H1 (cell line): ENCODE measurements at regions not wholly inside any gene's neighbourhood (a gene's known extent, or its start where the extent isn't known, plus 50 kb on each side); places are given as distances from the start of the nearest gene placed in this dataset.

Experiments
- CTCF ChIA-PET: fragments of 300-600 bp; sonication (Branson Sonifier 250); formaldehyde crosslinking; loops from one replicate; lab custom pipeline; 2021; ENCODE audit not compliant: partially characterized antibody; lab: Charles Lee
- POLR2A ChIA-PET: fragments of 300-600 bp; sonication (Branson Sonifier 250); formaldehyde crosslinking; loops from one replicate; lab custom pipeline; 2021; ENCODE audit warnings: inconsistent platforms; ENCODE audit not compliant: partially characterized antibody; lab: Charles Lee
- DNase-seq, 2 experiments: peaks; one replicate each; pipeline versions ENCODE4 v3.0.0 to v3.0.0-alpha.2; 2010 to 2022; ENCODE audit warnings: low spot score in 2 of 2, low read depth in 1 of 2, mixed read lengths in 1 of 2
- FAIRE-seq: peaks from 2 replicates; lab custom pipeline; 2011; peaks lifted over from hg19 to GRCh38; lab: Jason Lieb, UNC
- H2AFZ ChIP-seq: 2 replicates; pipeline ENCODE4 v1.8.1; 2012; ENCODE audit warnings: low read length, inconsistent platforms
- H2AK5ac ChIP-seq: 2 replicates; pipeline ENCODE4 v1.6.1; 2013; ENCODE audit warnings: low read depth, low read length
- H2BK120ac ChIP-seq: replicated peaks from 2 replicates; pipeline ENCODE3; 2013; ENCODE audit warnings: low read depth, low read length, inconsistent platforms
- H2BK12ac ChIP-seq: 2 replicates; pipeline ENCODE4 v1.6.1; 2013; ENCODE audit warnings: low read depth, low read length
- H2BK15ac ChIP-seq: 2 replicates; pipeline ENCODE4 v1.6.1; 2013; ENCODE audit warnings: low read length
- H2BK20ac ChIP-seq: 2 replicates; pipeline ENCODE4 v1.6.1; 2013; ENCODE audit warnings: low read length
- H2BK5ac ChIP-seq: 2 replicates; pipeline ENCODE4 v1.6.1; 2013; ENCODE audit warnings: low read depth, low read length
- H3K14ac ChIP-seq: 2 replicates; pipeline ENCODE4 v1.6.1; 2013; ENCODE audit warnings: inconsistent platforms; ENCODE audit not compliant: insufficient read length
- H3K18ac ChIP-seq: 2 replicates; pipeline ENCODE4 v1.6.1; 2013; ENCODE audit warnings: low read length; ENCODE audit errors: extremely low read depth
- H3K23ac ChIP-seq: 2 replicates; pipeline ENCODE4 v1.6.1; 2013; ENCODE audit warnings: inconsistent platforms; ENCODE audit not compliant: insufficient read length
- H3K23me2 ChIP-seq: 2 replicates; pipeline ENCODE4 v1.6.1; 2013; ENCODE audit warnings: low read depth, low read length
- H3K27ac ChIP-seq: 2 replicates; pipeline ENCODE4 v1.6.1; 2011; ENCODE audit warnings: low read depth, low read length, inconsistent platforms
- H3K27me3 ChIP-seq, 4 experiments: replicated peaks in 1 of 4; 1 replicate in 1 of 4; 2 replicates in 3 of 4; pipeline versions ENCODE4 v1.6.1 to v1.8.1; 2011 to 2013; ENCODE audit warnings: low read length in 3 of 4, mild to moderate bottlenecking in 3 of 4, inconsistent platforms in 2 of 4, mixed read lengths in 2 of 4, moderate library complexity in 1 of 4; ENCODE audit not compliant: control insufficient read depth in 3 of 4, insufficient read depth in 3 of 4; ENCODE audit errors: extremely low read depth in 1 of 4
- H3K36me3 ChIP-seq, 4 experiments: 2 replicates each; pipeline versions ENCODE4 v1.6.1 to v1.8.1; 2011 to 2013; ENCODE audit warnings: mild to moderate bottlenecking in 4 of 4, low read length in 3 of 4, moderate library complexity in 2 of 4, control low read depth in 1 of 4, inconsistent platforms in 1 of 4; ENCODE audit not compliant: insufficient read depth in 4 of 4, control insufficient read depth in 2 of 4
- H3K4ac ChIP-seq: replicated peaks from 2 replicates; pipeline ENCODE3; 2013; ENCODE audit warnings: low read length, low read depth, mixed read lengths, inconsistent platforms; ENCODE audit not compliant: insufficient read length
- H3K4me1 ChIP-seq, 4 experiments: replicated peaks in 1 of 4; 1 replicate in 1 of 4; 2 replicates in 3 of 4; pipeline versions ENCODE4 v1.6.1 to v1.8.1; 2011 to 2013; ENCODE audit warnings: low read length in 3 of 4, inconsistent platforms in 2 of 4, mixed read lengths in 1 of 4; ENCODE audit not compliant: insufficient read depth in 4 of 4, control insufficient read depth in 3 of 4
- H3K4me2 ChIP-seq, 2 experiments: 2 replicates each; pipeline versions ENCODE4 v1.6.1 to v1.8.1; 2011 to 2013; ENCODE audit warnings: low read depth in 2 of 2, low read length in 2 of 2, control low read depth in 1 of 2, inconsistent platforms in 1 of 2, mild to moderate bottlenecking in 1 of 2; ENCODE audit not compliant: insufficient read depth in 1 of 2
- H3K4me3 ChIP-seq, 4 experiments: fragments of 200-600, 300-600 bp in 1 of 4; sonication (generic), shearing (Covaris generic), sonication (Bioruptor Twin) in 1 of 4; 2 replicates each; pipeline versions ENCODE4 v1.5.1 to v1.8.1; 2011 to 2016; ENCODE audit warnings: low read length in 4 of 4, low read depth in 3 of 4, control low read depth in 2 of 4, inconsistent platforms in 2 of 4, mild to moderate bottlenecking in 2 of 4, mixed read lengths in 1 of 4, moderate library complexity in 1 of 4; ENCODE audit not compliant: insufficient read depth in 2 of 4; ENCODE audit errors: extremely low read depth in 1 of 4
- H3K56ac ChIP-seq: replicated peaks from 2 replicates; pipeline ENCODE3; 2013; ENCODE audit warnings: low read depth, mild to moderate bottlenecking, mixed read lengths, low read length, inconsistent platforms; ENCODE audit not compliant: insufficient read length
- H3K79me1 ChIP-seq: 2 replicates; pipeline ENCODE4 v1.6.1; 2013; ENCODE audit warnings: low read depth, low read length, control low read depth
- H3K79me2 ChIP-seq, 2 experiments: 2 replicates each; pipeline versions ENCODE4 v1.6.1 to v1.8.1; 2012 to 2013; ENCODE audit warnings: low read length in 2 of 2, mild to moderate bottlenecking in 2 of 2, inconsistent platforms in 1 of 2; ENCODE audit not compliant: insufficient read depth in 2 of 2, control insufficient read depth in 1 of 2
- H3K9ac ChIP-seq, 4 experiments: replicated peaks in 1 of 4; 1 replicate in 1 of 4; 2 replicates in 3 of 4; pipeline versions ENCODE4 v1.6.1 to v1.8.1; 2011 to 2013; ENCODE audit warnings: low read depth in 3 of 4, low read length in 3 of 4, control low read depth in 2 of 4, mild to moderate bottlenecking in 2 of 4, moderate library complexity in 2 of 4, inconsistent platforms in 1 of 4; ENCODE audit errors: extremely low read depth in 1 of 4
- H3K9me3 ChIP-seq, 2 experiments: 2 replicates each; pipeline versions ENCODE4 v1.6.1 to v1.8.1; 2012 to 2013; ENCODE audit warnings: mild to moderate bottlenecking in 2 of 2, moderate library complexity in 2 of 2, control low read depth in 1 of 2, inconsistent platforms in 1 of 2, low read depth in 1 of 2, low read length in 1 of 2, mixed read lengths in 1 of 2; ENCODE audit not compliant: insufficient read depth in 2 of 2
- H4K20me1 ChIP-seq, 2 experiments: replicated peaks in 1 of 2; 2 replicates each; pipeline versions ENCODE3 to v1.8.1; 2011 to 2013; ENCODE audit warnings: inconsistent platforms in 2 of 2, low read length in 2 of 2, mild to moderate bottlenecking in 1 of 2; ENCODE audit not compliant: insufficient read depth in 2 of 2, control insufficient read depth in 1 of 2
- H4K5ac ChIP-seq: 2 replicates; pipeline ENCODE4 v1.6.1; 2013; ENCODE audit warnings: low read length, low read depth, mixed read lengths, inconsistent platforms; ENCODE audit not compliant: insufficient read length
- H4K8ac ChIP-seq: 2 replicates; pipeline ENCODE4 v1.8.0; 2013; ENCODE audit warnings: mild to moderate bottlenecking, moderate library complexity, low read length, inconsistent platforms; ENCODE audit not compliant: insufficient read depth; ENCODE audit errors: extremely low read depth
- H4K91ac ChIP-seq: replicated peaks from 2 replicates; pipeline ENCODE3; 2013; ENCODE audit warnings: low read length, mixed read lengths, inconsistent platforms; ENCODE audit not compliant: insufficient read length
- BCL11A ChIP-seq, 2 experiments: IDR thresholded peaks; one replicate each; pipeline ENCODE4 v1.6.1; 2011; ENCODE audit warnings: low read depth in 2 of 2, low read length in 2 of 2, mild to moderate bottlenecking in 2 of 2
- BRCA1 ChIP-seq: IDR thresholded peaks from 2 replicates; pipeline ENCODE4 v1.6.1; 2012; ENCODE audit warnings: low read depth, low read length, improper control_type of control experiment
- CBX8 ChIP-seq: fragments of 300-800, 300-1000 bp; sonication (generic); IDR thresholded peaks from 2 replicates; pipeline ENCODE4 v1.7.1; 2016; ENCODE audit warnings: low read depth, low read length, borderline replicate concordance
- CTBP2 ChIP-seq: IDR thresholded peaks from 2 replicates; pipeline ENCODE4 v1.7.0; 2011; ENCODE audit warnings: borderline replicate concordance, mild to moderate bottlenecking, moderate library complexity, mixed read lengths, low read length; ENCODE audit not compliant: insufficient read depth, insufficient read length
- RNF2 ChIP-seq: fragments of 200-900, 300-1000 bp; sonication (generic); IDR thresholded peaks from 2 replicates; pipeline ENCODE4 v1.7.1; 2016; ENCODE audit warnings: borderline replicate concordance, low read depth, mild to moderate bottlenecking, antibody characterized with exemption, low read length; ENCODE audit not compliant: poor library complexity, severe bottlenecking; ENCODE audit errors: missing control alignments
- SP2 ChIP-seq: IDR thresholded peaks from 2 replicates; pipeline ENCODE4 v1.6.1; 2012; ENCODE audit warnings: mild to moderate bottlenecking, low read length, inconsistent platforms
- SUZ12 ChIP-seq: fragments of 200-600 bp; sonication (generic); IDR thresholded peaks from 2 replicates; pipeline ENCODE4 v1.6.1; 2012; ENCODE audit warnings: mild to moderate bottlenecking, inconsistent platforms, low read length, moderate library complexity, mixed read lengths
- WGBS, 2 experiments: shearing (Covaris generic) in 1 of 2; methylation state at CpG; one replicate each; pipeline versions ENCODE4 v1.1.6 to v1.1.7; 2013 to 2015; ENCODE audit warnings: low lambda C conversion rate in 2 of 2, mixed read lengths in 2 of 2, inconsistent platforms in 1 of 2, low coverage in 1 of 2, missing lambda C conversion rate in 1 of 2; ENCODE audit not compliant: insufficient replicate concordance in 2 of 2, insufficient coverage in 1 of 2, insufficient read length in 1 of 2; ENCODE audit errors: extremely low coverage in 1 of 2, missing lambda C conversion rate in 1 of 2; 5-methylcytosine and 5-hydroxymethylcytosine counted together
- TF ChIP-seq, protein P1 (sequence below): IDR thresholded peaks from 2 replicates; pipeline ENCODE4 v1.6.1; 2011; ENCODE audit warnings: low read depth, mild to moderate bottlenecking, low read length; ENCODE audit not compliant: insufficient read depth
- TF ChIP-seq, protein P2 (sequence below), 3 experiments: IDR thresholded peaks; 1 replicate in 2 of 3; 2 replicates in 1 of 3; pipeline versions ENCODE4 v1.5.1 to v1.6.1; 2011; ENCODE audit warnings: low read length in 3 of 3, mild to moderate bottlenecking in 3 of 3, inconsistent platforms in 2 of 3, low read depth in 1 of 3, moderate library complexity in 1 of 3; ENCODE audit not compliant: insufficient read depth in 1 of 3; ENCODE audit errors: control extremely low read depth in 1 of 3

DNA sequence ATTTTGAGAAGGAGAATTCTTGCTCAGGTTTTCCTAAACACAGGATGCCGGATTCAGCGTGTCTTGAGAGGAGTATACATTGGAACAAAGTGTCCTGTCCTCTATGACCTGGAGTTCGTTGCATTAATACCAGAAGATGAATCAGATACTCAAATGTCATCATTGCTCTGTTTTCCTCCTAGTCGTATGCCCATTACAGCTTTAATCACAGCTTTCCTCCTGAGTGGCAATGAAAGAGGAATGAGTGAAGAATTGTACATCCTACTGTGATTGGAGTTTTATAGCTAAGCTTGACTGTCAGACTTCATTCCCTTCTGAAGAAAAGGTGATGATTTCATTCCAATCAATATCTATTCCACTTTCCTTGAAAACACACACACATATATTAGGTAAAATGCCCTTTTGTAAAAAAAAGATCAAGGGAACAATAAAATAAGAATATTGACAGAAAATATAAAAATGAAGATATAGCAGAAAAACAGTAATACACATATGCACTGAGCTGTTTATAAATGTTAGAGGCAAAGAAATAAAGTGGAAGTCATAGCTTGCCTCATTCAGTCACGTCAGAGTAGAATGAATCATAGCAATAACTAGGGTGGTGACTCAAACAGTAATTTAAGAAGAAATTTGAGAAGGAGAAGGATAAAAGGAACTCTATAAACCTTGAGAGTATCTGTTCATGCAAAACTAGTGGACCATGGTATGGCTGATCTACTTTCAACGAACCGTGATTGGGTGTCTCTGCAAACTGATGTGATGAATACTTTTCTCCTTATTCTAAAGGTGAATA lies 501.5 kb downstream of the SUCLA2 start:
- no peak overlapping the region for H2AFZ ChIP-seq
- no peaks in the 10 kb centered on the region for H3K4me1 ChIP-seq
- no peak overlapping the region for H2BK5ac ChIP-seq
- no peak overlapping the region for H3K14ac ChIP-seq
- no peak overlapping the region for H2BK20ac ChIP-seq
- H3K18ac ChIP-seq: no peak overlapping the region
- no peaks in the 10 kb centered on the region for H3K79me1 ChIP-seq
- H4K91ac ChIP-seq: no peak overlapping the region
- ChIA-PET CTCF (interaction anchor here (0.6 to 2.2 kb wide), 10 partner anchors 9 to 1319 kb away, joined by 3 to 6 read pairs (median 4); no protein-coding TSS in a partner anchor), POLR2A (no interaction called here)
- H2BK15ac ChIP-seq: no peak overlapping the region
- H3K9ac ChIP-seq: no peak overlapping the region
- H3K4me2 ChIP-seq: no peak overlapping the region
- H4K5ac ChIP-seq: no peak overlapping the region
- no peaks in the 10 kb centered on the region for H3K27me3 ChIP-seq
- no peak overlapping the region for H2AK5ac ChIP-seq
- no peak overlapping the region for H3K4me3 ChIP-seq
- H3K23me2 ChIP-seq: no peaks in the 10 kb centered on the region; the same call in 1 of the 2 replicates
- H3K36me3 ChIP-seq: no peaks in the 10 kb centered on the region
- H3K23ac ChIP-seq: no peak overlapping the region
- no peaks in the 10 kb centered on the region for H3K9me3 ChIP-seq
- DNase-seq (no peak), FAIRE-seq (no peak)
- H2BK12ac ChIP-seq: no peak overlapping the region
- no peak overlapping the region for H3K4ac ChIP-seq
- no peaks in the 10 kb centered on the region for H4K20me1 ChIP-seq
- H3K56ac ChIP-seq: no peak overlapping the region
- no peak overlapping the region for H4K8ac ChIP-seq
- H2BK120ac ChIP-seq: no peak overlapping the region
- 93% methylated on average over 7 of the region's 7 CpGs; no CpG with 5 or more reads in 1 of the 2 experiments for WGBS, 2 experiments
- H3K79me2 ChIP-seq: no peaks in the 10 kb centered on the region
- no peak overlapping the region for H3K27ac ChIP-seq
- TF ChIP-seq CBX8 (no peak), BRCA1 (no peak), SUZ12 (no peak), RNF2 (no peak), SP2 (no peak), BCL11A (IDR thresholded peaks at IDR 0.05; ENCODE audit: low read depth in 2 of 2, low read length in 2 of 2) (no peak), CTBP2 (no peak)
- TF ChIP-seq, protein P1, sequence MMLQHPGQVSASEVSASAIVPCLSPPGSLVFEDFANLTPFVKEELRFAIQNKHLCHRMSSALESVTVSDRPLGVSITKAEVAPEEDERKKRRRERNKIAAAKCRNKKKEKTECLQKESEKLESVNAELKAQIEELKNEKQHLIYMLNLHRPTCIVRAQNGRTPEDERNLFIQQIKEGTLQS: no peak
- TF ChIP-seq, protein P2, sequence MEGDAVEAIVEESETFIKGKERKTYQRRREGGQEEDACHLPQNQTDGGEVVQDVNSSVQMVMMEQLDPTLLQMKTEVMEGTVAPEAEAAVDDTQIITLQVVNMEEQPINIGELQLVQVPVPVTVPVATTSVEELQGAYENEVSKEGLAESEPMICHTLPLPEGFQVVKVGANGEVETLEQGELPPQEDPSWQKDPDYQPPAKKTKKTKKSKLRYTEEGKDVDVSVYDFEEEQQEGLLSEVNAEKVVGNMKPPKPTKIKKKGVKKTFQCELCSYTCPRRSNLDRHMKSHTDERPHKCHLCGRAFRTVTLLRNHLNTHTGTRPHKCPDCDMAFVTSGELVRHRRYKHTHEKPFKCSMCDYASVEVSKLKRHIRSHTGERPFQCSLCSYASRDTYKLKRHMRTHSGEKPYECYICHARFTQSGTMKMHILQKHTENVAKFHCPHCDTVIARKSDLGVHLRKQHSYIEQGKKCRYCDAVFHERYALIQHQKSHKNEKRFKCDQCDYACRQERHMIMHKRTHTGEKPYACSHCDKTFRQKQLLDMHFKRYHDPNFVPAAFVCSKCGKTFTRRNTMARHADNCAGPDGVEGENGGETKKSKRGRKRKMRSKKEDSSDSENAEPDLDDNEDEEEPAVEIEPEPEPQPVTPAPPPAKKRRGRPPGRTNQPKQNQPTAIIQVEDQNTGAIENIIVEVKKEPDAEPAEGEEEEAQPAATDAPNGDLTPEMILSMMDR (IDR thresholded peaks at IDR 0.05; ENCODE audit: control extremely low read depth in 1 of 3, insufficient read depth in 1 of 3, low read depth in 1 of 3, low read length in 3 of 3): no peak
